CD4-positive, alpha-beta T cell treated with Interleukin-4 for 1 hour (primary cell): ENCODE measurements at regions not wholly inside any gene's neighbourhood (a gene's known extent, or its start where the extent isn't known, plus 50 kb on each side); places are given as distances from the start of the nearest gene placed in this dataset.
"Not testable (repeated sequence)": the region's sequence is repeated elsewhere in the genome, so short reads cannot be mapped to it uniquely, and the experiment has no call there.

Experiments used
- DNase-seq, 2 donors: peaks; one replicate each; pipeline ENCODE4 v3.0.0-alpha.2; 2020 to 2022

- no peak for DNase-seq
Measured at GRCh38 chr1:166395729-166396128, 228.9 kb upstream of the FAM78B start.

- DNase-seq = not testable (repeated sequence)
Measured at GRCh38 chr1:166409253-166410082, 242.7 kb upstream of the FAM78B start.

GRCh38 chr1:166410083-166410385 is 243.2 kb upstream of the FAM78B start:
- no peak for DNase-seq

GRCh38 chr1:166416831-166417230 is 250.0 kb upstream of the FAM78B start:
- not testable (repeated sequence) for DNase-seq

GRCh38 chr1:166418344-166418933 is 251.6 kb upstream of the FAM78B start:
- no peak for DNase-seq

GRCh38 chr1:166422586-166422985 is 255.8 kb upstream of the FAM78B start:
- not testable (repeated sequence) for DNase-seq

GRCh38 chr1:166432655-166433054 is 265.9 kb upstream of the FAM78B start:
- no peak for DNase-seq

GRCh38 chr1:166433404-166434304 is 266.9 kb upstream of the FAM78B start:
- not testable (repeated sequence) for DNase-seq

GRCh38 chr1:166457700-166458099 is 290.9 kb upstream of the FAM78B start:
- DNase-seq = no peak

- DNase-seq = no peak
Measured at GRCh38 chr1:166464333-166464732, 297.5 kb upstream of the FAM78B start.

GRCh38 chr1:166470014-166470413 is 303.2 kb upstream of the FAM78B start:
- no peak for DNase-seq

GRCh38 chr1:166470441-166470840 is 303.6 kb upstream of the FAM78B start:
- no peak for DNase-seq

GRCh38 chr1:166471359-166471758 is 304.6 kb upstream of the FAM78B start:
- no peak for DNase-seq

GRCh38 chr1:166479052-166479631 is 312.3 kb upstream of the FAM78B start:
- peak; percentile 40 to 58 for DNase-seq

- DNase-seq = no peak
Measured at GRCh38 chr1:166484471-166484870, 317.7 kb upstream of the FAM78B start.

- DNase-seq = no peak
Measured at GRCh38 chr1:166484871-166485270, 318.1 kb upstream of the FAM78B start.

- no peak for DNase-seq
Measured at GRCh38 chr1:166485620-166486019, 318.8 kb upstream of the FAM78B start.

- no peak for DNase-seq
Measured at GRCh38 chr1:166488327-166488726, 321.5 kb upstream of the FAM78B start.

- DNase-seq = no peak
Measured at GRCh38 chr1:166489356-166489669, 322.5 kb upstream of the FAM78B start.

GRCh38 chr1:166489670-166490436 is 323.1 kb upstream of the FAM78B start:
- peak; percentile 82 to 88 for DNase-seq

- no peak for DNase-seq
Measured at GRCh38 chr1:166490437-166490991, 323.7 kb upstream of the FAM78B start.

- DNase-seq = not testable (repeated sequence)
Measured at GRCh38 chr1:166493765-166494164, 327.0 kb upstream of the FAM78B start.
